ENCODE measurements at regions not wholly inside any gene's neighbourhood (a gene's known extent, or its start where the extent isn't known, plus 50 kb on each side); places are given as distances from the start of the nearest gene placed in this dataset.
"Not testable (repeated sequence)": the region's sequence is repeated elsewhere in the genome, so short reads cannot be mapped to it uniquely, and the experiment has no call there.

DNA sequence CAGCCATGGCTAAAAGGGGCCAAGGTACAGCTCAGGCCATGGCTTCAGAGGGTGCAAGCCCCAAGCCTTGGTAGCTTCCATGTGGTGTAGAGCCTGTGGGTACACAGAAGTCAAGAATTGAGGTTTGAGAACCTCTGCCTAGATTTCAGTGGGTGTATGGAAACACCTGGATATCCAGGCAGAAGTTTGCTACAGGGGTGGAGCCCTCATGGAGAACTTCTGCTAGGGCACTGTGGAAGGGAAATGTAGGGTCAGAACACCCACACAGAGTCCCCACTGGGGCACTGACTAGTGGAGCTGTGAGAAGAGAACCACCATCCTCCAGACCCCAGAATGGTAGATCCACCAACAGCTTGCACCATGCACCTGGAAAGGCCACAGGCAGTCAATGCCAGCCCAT lies 177.4 kb upstream of the HTR1E start:
- TF ChIP-seq, protein P1, sequence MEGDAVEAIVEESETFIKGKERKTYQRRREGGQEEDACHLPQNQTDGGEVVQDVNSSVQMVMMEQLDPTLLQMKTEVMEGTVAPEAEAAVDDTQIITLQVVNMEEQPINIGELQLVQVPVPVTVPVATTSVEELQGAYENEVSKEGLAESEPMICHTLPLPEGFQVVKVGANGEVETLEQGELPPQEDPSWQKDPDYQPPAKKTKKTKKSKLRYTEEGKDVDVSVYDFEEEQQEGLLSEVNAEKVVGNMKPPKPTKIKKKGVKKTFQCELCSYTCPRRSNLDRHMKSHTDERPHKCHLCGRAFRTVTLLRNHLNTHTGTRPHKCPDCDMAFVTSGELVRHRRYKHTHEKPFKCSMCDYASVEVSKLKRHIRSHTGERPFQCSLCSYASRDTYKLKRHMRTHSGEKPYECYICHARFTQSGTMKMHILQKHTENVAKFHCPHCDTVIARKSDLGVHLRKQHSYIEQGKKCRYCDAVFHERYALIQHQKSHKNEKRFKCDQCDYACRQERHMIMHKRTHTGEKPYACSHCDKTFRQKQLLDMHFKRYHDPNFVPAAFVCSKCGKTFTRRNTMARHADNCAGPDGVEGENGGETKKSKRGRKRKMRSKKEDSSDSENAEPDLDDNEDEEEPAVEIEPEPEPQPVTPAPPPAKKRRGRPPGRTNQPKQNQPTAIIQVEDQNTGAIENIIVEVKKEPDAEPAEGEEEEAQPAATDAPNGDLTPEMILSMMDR (IDR thresholded peaks at IDR 0.05) = not testable (repeated sequence)
- not testable (repeated sequence) for TF ChIP-seq POLR2A (IDR thresholded peaks at IDR 0.05)
